AG04450 (cell line): ENCODE measurements at regions not wholly inside any gene's neighbourhood (a gene's known extent, or its start where the extent isn't known, plus 50 kb on each side); places are given as distances from the start of the nearest gene placed in this dataset.

Experiments used
- CTCF ChIA-PET: fragments of 300-600, 350-600 bp; formaldehyde crosslinking; extraction: SDS; loops from one replicate; lab custom pipeline; 2022; ENCODE audit warnings: antibody characterized with exemption, inconsistent platforms; lab: Charles Lee
- POLR2A ChIA-PET: fragments of 350-600 bp; formaldehyde crosslinking; extraction: SDS; loops from one replicate; lab custom pipeline; 2021; ENCODE audit warnings: antibody characterized with exemption, inconsistent platforms; lab: Yijun Ruan, JAX
- DNase-seq: peaks from one replicate; pipeline ENCODE4 v3.0.0-alpha.2; 2011; ENCODE audit warnings: low read depth, low spot score
- H3K27ac ChIP-seq: one replicate; pipeline ENCODE4 v1.5.1; 2012; ENCODE audit warnings: low read depth, low read length, control low read depth
- H3K27me3 ChIP-seq: one replicate; pipeline ENCODE4 v1.6.0; 2012; ENCODE audit warnings: low read length; ENCODE audit not compliant: control insufficient read depth, insufficient read depth
- H3K4me3 ChIP-seq: 2 replicates; pipeline ENCODE4 v1.5.1; 2011; ENCODE audit warnings: mild to moderate bottlenecking, low read depth, low read length, control low read depth
- H3K9me3 ChIP-seq: 2 replicates; pipeline ENCODE4 v1.5.1; 2012; ENCODE audit warnings: low read length; ENCODE audit not compliant: control insufficient read depth, insufficient read depth
- TF ChIP-seq, protein P1 (sequence below): IDR thresholded peaks from 2 replicates; pipeline ENCODE4 v1.5.1; 2011; ENCODE audit warnings: low read depth, low read length, control low read depth, inconsistent platforms

DNA sequence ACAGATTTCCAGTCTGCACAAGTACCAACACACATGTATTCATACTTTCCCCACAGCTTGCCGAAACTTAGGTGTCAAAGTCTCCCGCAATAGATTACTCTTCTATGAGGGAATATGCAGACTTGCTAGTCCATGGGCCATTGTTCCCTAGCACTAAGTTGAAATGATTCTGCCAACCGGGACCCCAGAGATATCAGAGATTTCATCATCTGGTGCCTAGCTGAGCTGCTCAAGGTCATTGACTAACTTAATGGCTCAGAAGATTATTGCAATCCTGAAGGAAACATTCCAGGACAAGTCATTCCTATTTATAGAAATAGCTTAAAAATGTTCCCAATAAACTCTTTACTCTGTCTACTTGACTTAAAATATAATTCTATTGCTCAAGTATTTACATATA, 202.6 kb downstream of the PIK3R1 start:
- no peak overlapping the region for H3K4me3 ChIP-seq
- DNase-seq: no peak
- CTCF ChIA-PET: interaction anchor here (0.8 to 0.9 kb wide), 2 partner anchors 130 to 132 kb away, joined by 3 read pairs; no protein-coding TSS in a partner anchor
- H3K9me3 ChIP-seq: no peaks in the 10 kb centered on the region
- POLR2A ChIA-PET: no interaction called here
- H3K27ac ChIP-seq: no peak overlapping the region
- no peaks in the 10 kb centered on the region for H3K27me3 ChIP-seq
- TF ChIP-seq, protein P1, sequence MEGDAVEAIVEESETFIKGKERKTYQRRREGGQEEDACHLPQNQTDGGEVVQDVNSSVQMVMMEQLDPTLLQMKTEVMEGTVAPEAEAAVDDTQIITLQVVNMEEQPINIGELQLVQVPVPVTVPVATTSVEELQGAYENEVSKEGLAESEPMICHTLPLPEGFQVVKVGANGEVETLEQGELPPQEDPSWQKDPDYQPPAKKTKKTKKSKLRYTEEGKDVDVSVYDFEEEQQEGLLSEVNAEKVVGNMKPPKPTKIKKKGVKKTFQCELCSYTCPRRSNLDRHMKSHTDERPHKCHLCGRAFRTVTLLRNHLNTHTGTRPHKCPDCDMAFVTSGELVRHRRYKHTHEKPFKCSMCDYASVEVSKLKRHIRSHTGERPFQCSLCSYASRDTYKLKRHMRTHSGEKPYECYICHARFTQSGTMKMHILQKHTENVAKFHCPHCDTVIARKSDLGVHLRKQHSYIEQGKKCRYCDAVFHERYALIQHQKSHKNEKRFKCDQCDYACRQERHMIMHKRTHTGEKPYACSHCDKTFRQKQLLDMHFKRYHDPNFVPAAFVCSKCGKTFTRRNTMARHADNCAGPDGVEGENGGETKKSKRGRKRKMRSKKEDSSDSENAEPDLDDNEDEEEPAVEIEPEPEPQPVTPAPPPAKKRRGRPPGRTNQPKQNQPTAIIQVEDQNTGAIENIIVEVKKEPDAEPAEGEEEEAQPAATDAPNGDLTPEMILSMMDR: no peak

DNA sequence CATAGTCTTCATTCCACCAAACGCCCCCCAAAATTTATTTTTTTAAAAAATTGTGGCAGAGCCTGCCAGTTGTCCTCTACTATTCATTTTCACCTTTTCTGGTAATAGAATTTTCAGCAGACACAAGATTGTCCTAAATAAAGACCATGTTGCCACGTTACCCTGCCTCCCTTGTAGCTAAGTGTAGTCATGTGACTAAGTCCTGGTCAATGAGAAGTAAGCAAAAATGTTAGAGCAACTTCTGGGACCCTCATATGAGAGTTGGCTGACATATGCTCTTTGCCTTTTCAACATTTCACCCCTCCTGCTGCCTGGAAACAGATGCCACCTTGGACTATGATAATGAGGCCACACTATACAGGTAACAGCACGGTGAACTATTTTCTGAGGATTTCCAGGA, 203.1 kb downstream of the PIK3R1 start:
- ChIA-PET CTCF (interaction anchor here (0.8 kb wide), 1 partner anchor 132 kb away, joined by 3 read pairs; no protein-coding TSS in a partner anchor), POLR2A (no interaction called here)
- DNase-seq: no peak
- TF ChIP-seq, protein P1: no peak
- H3K27me3 ChIP-seq: no peaks in the 10 kb centered on the region
- no peaks in the 10 kb centered on the region for H3K9me3 ChIP-seq
- no peak overlapping the region for H3K27ac ChIP-seq
- H3K4me3 ChIP-seq: no peak overlapping the region

DNA sequence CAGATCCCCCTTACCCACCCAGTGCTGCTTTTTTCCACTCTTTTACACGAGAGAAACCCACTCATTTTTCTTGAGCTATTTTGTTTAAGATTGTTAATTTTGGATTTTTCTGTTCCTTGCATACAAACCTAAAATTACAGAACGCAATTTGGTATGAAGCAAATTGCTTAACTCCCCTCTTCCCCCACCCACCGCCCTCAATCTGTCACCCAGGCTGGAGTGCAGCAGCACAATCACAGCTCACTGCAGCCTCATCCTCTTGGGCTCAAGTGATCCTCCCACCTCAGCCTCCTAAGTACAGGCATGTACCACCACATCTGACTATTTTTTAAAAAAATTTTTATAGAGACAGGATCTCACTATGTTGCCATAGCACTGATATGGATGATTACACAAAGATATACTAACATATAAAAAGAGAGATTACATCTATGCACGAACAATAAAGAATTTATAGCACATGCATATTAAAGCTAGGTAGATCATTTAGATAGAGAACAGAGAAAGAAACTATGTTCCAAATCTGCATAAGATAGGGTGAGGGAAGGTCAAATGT, 203.6 kb downstream of the PIK3R1 start:
- H3K9me3 ChIP-seq: no peaks in the 10 kb centered on the region
- CTCF ChIA-PET: interaction anchor here (0.8 kb wide), 1 partner anchor 133 kb away, joined by 3 read pairs; no protein-coding TSS in a partner anchor
- no peaks in the 10 kb centered on the region for H3K27me3 ChIP-seq
- TF ChIP-seq, protein P1: no peak
- H3K4me3 ChIP-seq: no peak overlapping the region
- DNase-seq: no peak
- POLR2A ChIA-PET: no interaction called here
- H3K27ac ChIP-seq: no peak overlapping the region

DNA sequence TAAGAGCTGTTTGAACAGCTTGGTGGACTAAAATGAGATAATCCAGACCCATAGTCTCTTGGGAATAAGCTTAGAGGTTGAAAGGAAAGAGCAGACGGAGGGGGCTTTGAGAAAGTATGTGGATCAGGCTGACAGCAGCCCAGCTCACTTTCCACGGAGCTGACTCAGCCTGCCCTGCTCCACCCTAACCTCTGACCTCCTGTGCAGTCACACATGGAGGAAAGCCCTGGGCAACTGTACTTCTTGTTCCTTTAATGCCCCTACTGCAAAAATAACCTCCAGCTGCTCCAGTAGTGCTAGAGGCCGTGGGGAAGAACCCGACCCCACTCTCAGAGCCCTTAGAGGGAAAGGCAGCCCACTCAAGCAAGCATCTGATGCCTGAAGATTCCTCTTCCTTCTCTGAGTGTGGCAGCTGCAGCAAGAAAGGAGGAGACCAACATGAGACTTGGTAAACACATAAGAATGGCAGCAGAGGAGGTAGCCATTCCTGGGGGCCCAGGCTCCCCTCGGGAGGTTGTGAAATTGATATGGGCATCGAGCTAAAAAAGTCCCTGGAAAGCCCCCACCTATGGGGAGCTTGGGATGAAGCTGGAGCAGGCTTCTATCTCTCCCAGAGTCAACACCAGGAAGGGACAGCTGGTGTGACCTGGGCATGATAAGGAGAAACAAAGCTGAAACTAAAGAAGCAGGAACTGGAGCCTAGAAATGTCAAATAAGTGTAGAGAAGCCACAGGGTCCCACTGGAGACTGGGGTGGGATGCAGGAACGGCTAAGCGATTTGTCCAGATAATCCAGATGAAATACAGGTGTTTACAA, 204.3 kb downstream of the PIK3R1 start:
- TF ChIP-seq, protein P1: no peak
- POLR2A ChIA-PET: no interaction called here
- Histone ChIP-seq H3K4me3 (no peak overlapping the region), H3K9me3 (no peaks in the 10 kb centered on the region), H3K27ac (no peak overlapping the region), H3K27me3 (no peaks in the 10 kb centered on the region)
- no peak for DNase-seq
- CTCF ChIA-PET: no interaction called here
